ENCODE measurements at regions not wholly inside any gene's neighbourhood (a gene's known extent, or its start where the extent isn't known, plus 50 kb on each side); places are given as distances from the start of the nearest gene placed in this dataset.

DNA sequence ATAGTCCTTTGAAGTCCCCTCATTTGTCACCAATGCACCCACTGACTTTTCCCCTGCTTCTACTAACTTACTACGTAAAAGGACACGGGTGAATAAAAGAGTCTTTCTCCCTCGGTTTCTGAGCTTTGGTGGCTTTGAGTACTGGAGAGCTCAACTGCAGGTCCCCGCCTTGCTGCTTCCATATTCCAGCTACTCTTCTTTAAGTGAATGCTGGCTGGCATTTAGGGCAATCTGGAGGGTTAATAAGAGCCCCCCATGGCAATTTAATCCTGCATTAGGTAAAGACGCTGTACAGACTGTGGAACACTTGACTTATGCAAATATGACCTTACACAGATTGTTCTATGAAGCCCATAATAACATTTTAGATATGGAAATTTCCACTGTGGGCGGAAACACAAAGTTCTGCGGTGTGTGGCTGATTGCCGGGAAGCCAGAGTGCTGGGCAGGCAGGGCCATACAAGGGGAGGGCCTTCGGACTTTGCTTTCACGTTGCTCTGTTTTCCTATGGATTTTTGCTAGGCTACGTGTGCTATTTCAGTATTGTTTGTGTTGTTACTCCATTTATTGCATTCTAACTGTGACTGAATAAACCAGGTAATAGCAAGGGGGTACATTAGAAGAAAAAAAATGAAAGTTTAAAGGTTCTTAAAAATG is 97.5 kb downstream of the SLC10A2 start:
- ATAC-seq: no peak
- TF ChIP-seq, protein P1, sequence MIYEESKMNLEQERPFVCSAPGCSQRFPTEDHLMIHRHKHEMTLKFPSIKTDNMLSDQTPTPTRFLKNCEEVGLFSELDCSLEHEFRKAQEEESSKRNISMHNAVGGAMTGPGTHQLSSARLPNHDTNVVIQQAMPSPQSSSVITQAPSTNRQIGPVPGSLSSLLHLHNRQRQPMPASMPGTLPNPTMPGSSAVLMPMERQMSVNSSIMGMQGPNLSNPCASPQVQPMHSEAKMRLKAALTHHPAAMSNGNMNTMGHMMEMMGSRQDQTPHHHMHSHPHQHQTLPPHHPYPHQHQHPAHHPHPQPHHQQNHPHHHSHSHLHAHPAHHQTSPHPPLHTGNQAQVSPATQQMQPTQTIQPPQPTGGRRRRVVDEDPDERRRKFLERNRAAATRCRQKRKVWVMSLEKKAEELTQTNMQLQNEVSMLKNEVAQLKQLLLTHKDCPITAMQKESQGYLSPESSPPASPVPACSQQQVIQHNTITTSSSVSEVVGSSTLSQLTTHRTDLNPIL (CRISPR knock-in tag; IDR thresholded peaks at IDR 0.05; ENCODE audit: low read depth): no peak
- TF ChIP-seq, protein P2, sequence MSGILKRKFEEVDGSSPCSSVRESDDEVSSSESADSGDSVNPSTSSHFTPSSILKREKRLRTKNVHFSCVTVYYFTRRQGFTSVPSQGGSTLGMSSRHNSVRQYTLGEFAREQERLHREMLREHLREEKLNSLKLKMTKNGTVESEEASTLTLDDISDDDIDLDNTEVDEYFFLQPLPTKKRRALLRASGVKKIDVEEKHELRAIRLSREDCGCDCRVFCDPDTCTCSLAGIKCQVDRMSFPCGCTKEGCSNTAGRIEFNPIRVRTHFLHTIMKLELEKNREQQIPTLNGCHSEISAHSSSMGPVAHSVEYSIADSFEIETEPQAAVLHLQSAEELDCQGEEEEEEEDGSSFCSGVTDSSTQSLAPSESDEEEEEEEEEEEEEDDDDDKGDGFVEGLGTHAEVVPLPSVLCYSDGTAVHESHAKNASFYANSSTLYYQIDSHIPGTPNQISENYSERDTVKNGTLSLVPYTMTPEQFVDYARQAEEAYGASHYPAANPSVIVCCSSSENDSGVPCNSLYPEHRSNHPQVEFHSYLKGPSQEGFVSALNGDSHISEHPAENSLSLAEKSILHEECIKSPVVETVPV (CRISPR knock-in tag; IDR thresholded peaks at IDR 0.05): no peak
- TF ChIP-seq ISL1 (CRISPR knock-in tag; IDR thresholded peaks at IDR 0.05): no peak
- TF ChIP-seq PPARA (CRISPR knock-in tag; IDR thresholded peaks at IDR 0.05; ENCODE audit: borderline replicate concordance): no peak
- TF ChIP-seq OSR1 (CRISPR knock-in tag; IDR thresholded peaks at IDR 0.05): no peak
- TF ChIP-seq, protein P3, sequence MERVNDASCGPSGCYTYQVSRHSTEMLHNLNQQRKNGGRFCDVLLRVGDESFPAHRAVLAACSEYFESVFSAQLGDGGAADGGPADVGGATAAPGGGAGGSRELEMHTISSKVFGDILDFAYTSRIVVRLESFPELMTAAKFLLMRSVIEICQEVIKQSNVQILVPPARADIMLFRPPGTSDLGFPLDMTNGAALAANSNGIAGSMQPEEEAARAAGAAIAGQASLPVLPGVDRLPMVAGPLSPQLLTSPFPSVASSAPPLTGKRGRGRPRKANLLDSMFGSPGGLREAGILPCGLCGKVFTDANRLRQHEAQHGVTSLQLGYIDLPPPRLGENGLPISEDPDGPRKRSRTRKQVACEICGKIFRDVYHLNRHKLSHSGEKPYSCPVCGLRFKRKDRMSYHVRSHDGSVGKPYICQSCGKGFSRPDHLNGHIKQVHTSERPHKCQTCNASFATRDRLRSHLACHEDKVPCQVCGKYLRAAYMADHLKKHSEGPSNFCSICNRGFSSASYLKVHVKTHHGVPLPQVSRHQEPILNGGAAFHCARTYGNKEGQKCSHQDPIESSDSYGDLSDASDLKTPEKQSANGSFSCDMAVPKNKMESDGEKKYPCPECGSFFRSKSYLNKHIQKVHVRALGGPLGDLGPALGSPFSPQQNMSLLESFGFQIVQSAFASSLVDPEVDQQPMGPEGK (CRISPR knock-in tag; IDR thresholded peaks at IDR 0.05; ENCODE audit: borderline replicate concordance): no peak
- no peak for TF ChIP-seq ZFP30 (CRISPR knock-in tag; IDR thresholded peaks at IDR 0.05)
- TF ChIP-seq BACH2 (CRISPR knock-in tag; IDR thresholded peaks at IDR 0.05; ENCODE audit: borderline replicate concordance): no peak
- TF ChIP-seq, protein P4, sequence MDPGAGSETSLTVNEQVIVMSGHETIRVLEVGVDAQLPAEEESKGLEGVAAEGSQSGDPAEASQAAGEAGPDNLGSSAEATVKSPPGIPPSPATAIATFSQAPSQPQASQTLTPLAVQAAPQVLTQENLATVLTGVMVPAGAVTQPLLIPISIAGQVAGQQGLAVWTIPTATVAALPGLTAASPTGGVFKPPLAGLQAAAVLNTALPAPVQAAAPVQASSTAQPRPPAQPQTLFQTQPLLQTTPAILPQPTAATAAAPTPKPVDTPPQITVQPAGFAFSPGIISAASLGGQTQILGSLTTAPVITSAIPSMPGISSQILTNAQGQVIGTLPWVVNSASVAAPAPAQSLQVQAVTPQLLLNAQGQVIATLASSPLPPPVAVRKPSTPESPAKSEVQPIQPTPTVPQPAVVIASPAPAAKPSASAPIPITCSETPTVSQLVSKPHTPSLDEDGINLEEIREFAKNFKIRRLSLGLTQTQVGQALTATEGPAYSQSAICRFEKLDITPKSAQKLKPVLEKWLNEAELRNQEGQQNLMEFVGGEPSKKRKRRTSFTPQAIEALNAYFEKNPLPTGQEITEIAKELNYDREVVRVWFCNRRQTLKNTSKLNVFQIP (CRISPR knock-in tag; IDR thresholded peaks at IDR 0.05; ENCODE audit: borderline replicate concordance, low read depth): no peak
- no peak for TF ChIP-seq CSDC2 (CRISPR knock-in tag; IDR thresholded peaks at IDR 0.05)
- no peak for TF ChIP-seq ZNF565 (CRISPR knock-in tag; conservative IDR thresholded peaks at IDR 0.05; ENCODE audit: low read depth)
- TF ChIP-seq ZC3H10 (CRISPR knock-in tag; IDR thresholded peaks at IDR 0.05): no peak
- TF ChIP-seq TOX (CRISPR knock-in tag; IDR thresholded peaks at IDR 0.05; ENCODE audit: borderline replicate concordance): no peak

DNA sequence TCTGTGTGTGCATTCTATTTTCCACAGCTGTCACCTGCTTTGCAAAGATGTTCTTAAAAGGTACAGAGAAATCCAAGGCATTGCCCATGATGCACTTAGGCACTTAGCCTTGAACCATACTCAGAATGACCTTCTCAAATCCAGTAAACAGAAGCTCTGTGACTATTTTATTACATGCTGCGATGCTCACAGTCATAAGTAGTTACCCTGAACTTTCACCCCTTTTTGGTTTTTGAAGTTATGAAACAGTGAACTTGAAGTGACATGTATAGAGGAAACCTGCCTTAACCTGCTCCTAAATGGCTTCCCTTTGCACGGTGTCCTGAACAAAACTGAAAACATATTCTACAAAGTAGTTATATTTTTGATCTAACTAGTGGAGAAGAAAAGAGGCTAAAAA is 100.4 kb downstream of the SLC10A2 start:
- no peak for TF ChIP-seq RARB (CRISPR knock-in tag; IDR thresholded peaks at IDR 0.05)
- TF ChIP-seq GLIS3 (CRISPR knock-in tag; IDR thresholded peaks at IDR 0.05): no peak
- TF ChIP-seq, protein P2 (CRISPR knock-in tag; IDR thresholded peaks at IDR 0.05): no peak
- no peak for TF ChIP-seq BACH2 (CRISPR knock-in tag; IDR thresholded peaks at IDR 0.05; ENCODE audit: borderline replicate concordance)
- TF ChIP-seq ARNTL (CRISPR knock-in tag; IDR thresholded peaks at IDR 0.05; ENCODE audit: borderline replicate concordance, low read depth): no peak
- no peak for TF ChIP-seq PPARA (CRISPR knock-in tag; IDR thresholded peaks at IDR 0.05; ENCODE audit: borderline replicate concordance)
- TF ChIP-seq SNAI2 (CRISPR knock-in tag; IDR thresholded peaks at IDR 0.05): no peak
- no peak for TF ChIP-seq TOX (CRISPR knock-in tag; IDR thresholded peaks at IDR 0.05; ENCODE audit: borderline replicate concordance)
- TF ChIP-seq ZC3H10 (CRISPR knock-in tag; IDR thresholded peaks at IDR 0.05): no peak
- ATAC-seq: no peak

DNA sequence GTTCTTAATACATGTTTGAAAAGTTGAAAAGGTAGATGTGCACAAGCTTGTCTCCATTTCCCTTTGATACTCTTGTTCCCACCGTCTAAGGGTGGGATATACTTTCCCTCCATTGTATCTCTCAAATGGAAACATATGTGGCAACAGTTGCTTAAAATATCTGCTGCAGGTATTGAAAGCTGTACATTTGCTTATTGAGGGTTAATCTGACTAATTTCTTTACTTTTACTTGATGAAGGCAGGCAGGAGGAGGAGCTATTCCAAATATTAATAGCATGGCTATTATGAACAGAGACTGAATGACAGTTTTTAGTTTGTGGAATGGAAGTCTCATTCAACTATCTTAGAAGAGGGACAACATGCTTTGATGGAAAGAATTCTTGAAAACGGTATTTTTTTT is 103.8 kb downstream of the SLC10A2 start:
- ATAC-seq: no peak
- TF ChIP-seq, protein P1 (CRISPR knock-in tag; IDR thresholded peaks at IDR 0.05; ENCODE audit: low read depth): no peak
- TF ChIP-seq ISL1 (CRISPR knock-in tag; IDR thresholded peaks at IDR 0.05) (no peak), ESRRG (CRISPR knock-in tag; IDR thresholded peaks at IDR 0.05) (no peak), SNAI2 (CRISPR knock-in tag; IDR thresholded peaks at IDR 0.05) (no peak), ZC3H10 (CRISPR knock-in tag; IDR thresholded peaks at IDR 0.05) (no peak), TCF4 (CRISPR knock-in tag; IDR thresholded peaks at IDR 0.05; ENCODE audit: borderline replicate concordance) (no peak)

All from SK-N-SH treated with all-trans-retinoic acid at 6 μM for 48 hours (cell line).